ENCODE measurements at regions not wholly inside any gene's neighbourhood (a gene's known extent, or its start where the extent isn't known, plus 50 kb on each side); places are given as distances from the start of the nearest gene placed in this dataset.
"Not testable (repeated sequence)": the region's sequence is repeated elsewhere in the genome, so short reads cannot be mapped to it uniquely, and the experiment has no call there.

- no peaks in the 10 kb centered on the region for H3K9me3 ChIP-seq
- ATAC-seq (replicated peaks in 1 of 4) (no peak), DNase-seq (no peak)
- H3K27ac ChIP-seq (ENCODE audit: low read length) = no peak overlapping the region
- H3K36me3 ChIP-seq (ENCODE audit: control insufficient read depth in 2 of 2, extremely low read depth in 1 of 2, insufficient read depth in 1 of 2, low read length in 1 of 2) = no peaks in the 10 kb centered on the region
- CTCF ChIA-PET = no interaction called here
- Mint-ChIP-seq H3K4me1 (no peaks in the 10 kb centered on the region), H3K27ac (no peak overlapping the region), H3K9me3 (no peaks in the 10 kb centered on the region), H3K4me3 (no peak overlapping the region), H3K36me3 (no peaks in the 10 kb centered on the region), H3K27me3 (peaks cover 5 to 16% of the 10 kb centered on the region in 2 donors)
- no peaks in the 10 kb centered on the region for H3K27me3 ChIP-seq (replicated peaks in 1 of 2; ENCODE audit: control insufficient read depth in 2 of 2, extremely low read depth in 1 of 2, insufficient read depth in 2 of 2, low read length in 1 of 2)
- H3K4me1 ChIP-seq (ENCODE audit: control insufficient read depth in 1 of 2, extremely low read depth in 1 of 2, insufficient read depth in 2 of 2, low read length in 2 of 2) = no peaks in the 10 kb centered on the region
- H3K4me3 ChIP-seq (ENCODE audit: control insufficient read depth in 1 of 2, extremely low read depth in 1 of 2, low read length in 1 of 2) = no peak overlapping the region
- WGBS (ENCODE audit: insufficient coverage) = 88% methylated on average over 3 of the region's 5 CpGs
- POLR2A ChIA-PET = no interaction called here
Observed at GRCh38 chrX:47723083-47723482, 64.1 kb upstream of the UXT start.

GRCh38 chrX:47722260-47722659, 63.3 kb upstream of the UXT start:
- Histone ChIP-seq H3K36me3 (ENCODE audit: control insufficient read depth in 2 of 2, extremely low read depth in 1 of 2, insufficient read depth in 1 of 2, low read length in 1 of 2) (no peaks in the 10 kb centered on the region), H3K4me3 (ENCODE audit: control insufficient read depth in 1 of 2, extremely low read depth in 1 of 2, low read length in 1 of 2) (no peak overlapping the region), H3K9me3 (no peaks in the 10 kb centered on the region), H3K27me3 (replicated peaks in 1 of 2; ENCODE audit: control insufficient read depth in 2 of 2, extremely low read depth in 1 of 2, insufficient read depth in 2 of 2, low read length in 1 of 2) (no peaks in the 10 kb centered on the region), H3K4me1 (ENCODE audit: control insufficient read depth in 1 of 2, extremely low read depth in 1 of 2, insufficient read depth in 2 of 2, low read length in 2 of 2) (no peaks in the 10 kb centered on the region), H3K27ac (ENCODE audit: low read length) (no peak overlapping the region)
- H3K27ac Mint-ChIP-seq = no peak overlapping the region
- H3K36me3 Mint-ChIP-seq = no peaks in the 10 kb centered on the region
- ATAC-seq (replicated peaks in 1 of 4) (no peak), DNase-seq (no peak)
- POLR2A ChIA-PET = no interaction called here
- no peaks in the 10 kb centered on the region for H3K9me3 Mint-ChIP-seq
- H3K4me3 Mint-ChIP-seq = no peak overlapping the region
- 89% methylated on average over 3 of the region's 3 CpGs for WGBS (ENCODE audit: insufficient coverage)
- H3K4me1 Mint-ChIP-seq = no peaks in the 10 kb centered on the region
- H3K27me3 Mint-ChIP-seq = peaks cover 4 to 13% of the 10 kb centered on the region in 2 donors
- CTCF ChIA-PET = no interaction called here

- CTCF ChIA-PET; H3K27me3 Mint-ChIP-seq; H3K4me1 ChIP-seq (ENCODE audit: control insufficient read depth in 1 of 2, extremely low read depth in 1 of 2, insufficient read depth in 2 of 2, low read length in 2 of 2); POLR2A ChIA-PET; DNase-seq; H3K27ac Mint-ChIP-seq; H3K4me3 Mint-ChIP-seq; H3K36me3 Mint-ChIP-seq; H3K4me3 ChIP-seq (ENCODE audit: control insufficient read depth in 1 of 2, extremely low read depth in 1 of 2, low read length in 1 of 2); H3K4me1 Mint-ChIP-seq; H3K27me3 ChIP-seq (replicated peaks in 1 of 2; ENCODE audit: control insufficient read depth in 2 of 2, extremely low read depth in 1 of 2, insufficient read depth in 2 of 2, low read length in 1 of 2); H3K27ac ChIP-seq (ENCODE audit: low read length); H3K9me3 Mint-ChIP-seq; ATAC-seq (replicated peaks in 1 of 4); H3K9me3 ChIP-seq; H3K36me3 ChIP-seq (ENCODE audit: control insufficient read depth in 2 of 2, extremely low read depth in 1 of 2, insufficient read depth in 1 of 2, low read length in 1 of 2): not testable (repeated sequence)
- no CpG with 5 or more reads among the region's 3 CpGs for whole genome bisulfite sequencing (ENCODE audit: insufficient coverage)
Observed at GRCh38 chrX:47715078-47715477, 56.1 kb upstream of the UXT start.

GRCh38 chrX:47712675-47713074, 53.7 kb upstream of the UXT start:
- H3K36me3 ChIP-seq (ENCODE audit: control insufficient read depth in 2 of 2, extremely low read depth in 1 of 2, insufficient read depth in 1 of 2, low read length in 1 of 2); H3K27ac Mint-ChIP-seq; H3K9me3 Mint-ChIP-seq; H3K4me3 Mint-ChIP-seq; H3K4me1 ChIP-seq (ENCODE audit: control insufficient read depth in 1 of 2, extremely low read depth in 1 of 2, insufficient read depth in 2 of 2, low read length in 2 of 2); ATAC-seq (replicated peaks in 1 of 4); POLR2A ChIA-PET; H3K9me3 ChIP-seq; H3K4me1 Mint-ChIP-seq; DNase-seq; H3K27me3 ChIP-seq (replicated peaks in 1 of 2; ENCODE audit: control insufficient read depth in 2 of 2, extremely low read depth in 1 of 2, insufficient read depth in 2 of 2, low read length in 1 of 2); H3K36me3 Mint-ChIP-seq; H3K27ac ChIP-seq (ENCODE audit: low read length); H3K4me3 ChIP-seq (ENCODE audit: control insufficient read depth in 1 of 2, extremely low read depth in 1 of 2, low read length in 1 of 2); CTCF ChIA-PET: not testable (repeated sequence)
- no CpG with 5 or more reads among the region's 4 CpGs for whole genome bisulfite sequencing (ENCODE audit: insufficient coverage)
- H3K27me3 Mint-ChIP-seq = peaks cover 0 to 11% of the 10 kb centered on the region in 2 donors

- H3K27ac ChIP-seq (ENCODE audit: low read length) = no peak overlapping the region
- no peaks in the 10 kb centered on the region for H3K36me3 ChIP-seq (ENCODE audit: control insufficient read depth in 2 of 2, extremely low read depth in 1 of 2, insufficient read depth in 1 of 2, low read length in 1 of 2)
- ChIA-PET POLR2A (no interaction called here), CTCF (no interaction called here)
- no peaks in the 10 kb centered on the region for H3K4me1 ChIP-seq (ENCODE audit: control insufficient read depth in 1 of 2, extremely low read depth in 1 of 2, insufficient read depth in 2 of 2, low read length in 2 of 2)
- Mint-ChIP-seq H3K27ac (no peak overlapping the region), H3K9me3 (no peaks in the 10 kb centered on the region), H3K4me1 (no peaks in the 10 kb centered on the region), H3K27me3 (peaks cover 0 to 22% of the 10 kb centered on the region in 2 donors), H3K36me3 (no peaks in the 10 kb centered on the region), H3K4me3 (no peak overlapping the region)
- 100% methylated on average over 1 of the region's 1 CpG for WGBS (ENCODE audit: insufficient coverage)
- no peak overlapping the region for H3K4me3 ChIP-seq (ENCODE audit: control insufficient read depth in 1 of 2, extremely low read depth in 1 of 2, low read length in 1 of 2)
- DNase-seq (no peak), ATAC-seq (replicated peaks in 1 of 4) (no peak)
- H3K9me3 ChIP-seq = no peaks in the 10 kb centered on the region
- H3K27me3 ChIP-seq (replicated peaks in 1 of 2; ENCODE audit: control insufficient read depth in 2 of 2, extremely low read depth in 1 of 2, insufficient read depth in 2 of 2, low read length in 1 of 2) = peaks cover 0 to 2% of the 10 kb centered on the region in 2 experiments
Observed at GRCh38 chrX:47710252-47710651, 51.3 kb upstream of the UXT start.
